ENCODE measurements at regions not wholly inside any gene's neighbourhood (a gene's known extent, or its start where the extent isn't known, plus 50 kb on each side); places are given as distances from the start of the nearest gene placed in this dataset.

DNA sequence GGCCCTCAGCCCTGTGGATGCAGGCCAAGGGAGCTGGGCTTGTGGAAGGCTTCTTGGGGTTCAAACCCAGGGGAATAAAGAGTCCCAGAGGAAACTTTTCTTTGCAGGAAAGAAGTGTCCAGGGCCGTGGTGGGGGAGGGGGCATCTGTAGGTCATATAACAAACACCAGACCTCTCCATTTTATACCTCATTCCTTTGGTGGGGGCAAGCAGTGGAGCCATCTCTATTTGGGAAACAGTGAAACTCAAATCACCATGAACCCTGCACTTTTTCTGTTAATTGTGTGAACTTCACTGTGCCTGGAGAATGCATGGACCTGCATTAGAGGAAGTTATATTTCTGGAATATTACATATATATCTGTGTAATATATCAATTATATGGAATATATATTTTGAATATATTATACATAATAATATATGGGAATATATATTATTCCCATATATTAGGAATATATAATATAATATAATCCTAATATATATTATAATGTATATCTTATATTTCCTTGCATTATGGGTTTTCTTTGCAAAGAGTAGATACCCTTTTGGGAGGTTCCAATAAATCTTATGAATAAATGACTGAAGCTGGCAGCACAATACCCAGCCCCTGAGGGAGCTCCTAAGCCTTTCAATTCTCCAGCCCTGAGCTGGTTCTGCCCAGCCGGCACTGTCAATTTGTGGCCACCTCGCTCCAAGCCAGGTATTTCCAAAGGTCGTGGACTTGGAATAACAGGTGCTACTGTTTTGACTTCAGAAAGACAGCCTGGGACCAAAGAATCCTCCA is 97.7 kb upstream of the PKDCC start:
- Histone ChIP-seq H3K36me3 (ENCODE audit: control insufficient read depth in 2 of 3, insufficient read depth in 3 of 3, low read length in 3 of 3) (no peaks in the 10 kb centered on the region), H3K4me1 (ENCODE audit: control insufficient read depth in 2 of 2, insufficient read depth in 2 of 2, low read length in 2 of 2) (no peaks in the 10 kb centered on the region), H3K9me3 (ENCODE audit: control insufficient read depth in 2 of 3, low read length in 3 of 3) (no peaks in the 10 kb centered on the region), H3K4me3 (ENCODE audit: low read length) (no peak overlapping the region), H3K27ac (ENCODE audit: low read depth, low read length) (no peak overlapping the region), H3K27me3 (ENCODE audit: control insufficient read depth in 2 of 2, insufficient read depth in 2 of 2, low read length in 2 of 2) (no peaks in the 10 kb centered on the region)
- CTCF ChIA-PET, result no interaction called here
- H3K4me1 Mint-ChIP-seq, result peaks cover 0 to 7% (median 0%) of the 10 kb centered on the region in 7 donors
- DNase-seq (no peak), ATAC-seq (no peak)
- H3K9me3 Mint-ChIP-seq, result no peaks in the 10 kb centered on the region
- no peaks in the 10 kb centered on the region for H3K36me3 Mint-ChIP-seq
- no peak overlapping the region for H3K27ac Mint-ChIP-seq
- no peak overlapping the region for H3K4me3 Mint-ChIP-seq
- intact Hi-C loops (cut with micrococcal nuclease), result no loop called here
- POLR2A ChIA-PET, result no interaction called here
- peaks cover 0 to 13% (median 5%) of the 10 kb centered on the region in 5 donors for H3K27me3 Mint-ChIP-seq

- CTCF ChIA-PET, result interaction anchor here (0.7 kb wide), 1 partner anchor 13 kb away, joined by 5 read pairs; no protein-coding TSS in a partner anchor
These were observed 97.2 kb upstream of the PKDCC start for GRCh38 chr2:41950666-41950960.

DNA sequence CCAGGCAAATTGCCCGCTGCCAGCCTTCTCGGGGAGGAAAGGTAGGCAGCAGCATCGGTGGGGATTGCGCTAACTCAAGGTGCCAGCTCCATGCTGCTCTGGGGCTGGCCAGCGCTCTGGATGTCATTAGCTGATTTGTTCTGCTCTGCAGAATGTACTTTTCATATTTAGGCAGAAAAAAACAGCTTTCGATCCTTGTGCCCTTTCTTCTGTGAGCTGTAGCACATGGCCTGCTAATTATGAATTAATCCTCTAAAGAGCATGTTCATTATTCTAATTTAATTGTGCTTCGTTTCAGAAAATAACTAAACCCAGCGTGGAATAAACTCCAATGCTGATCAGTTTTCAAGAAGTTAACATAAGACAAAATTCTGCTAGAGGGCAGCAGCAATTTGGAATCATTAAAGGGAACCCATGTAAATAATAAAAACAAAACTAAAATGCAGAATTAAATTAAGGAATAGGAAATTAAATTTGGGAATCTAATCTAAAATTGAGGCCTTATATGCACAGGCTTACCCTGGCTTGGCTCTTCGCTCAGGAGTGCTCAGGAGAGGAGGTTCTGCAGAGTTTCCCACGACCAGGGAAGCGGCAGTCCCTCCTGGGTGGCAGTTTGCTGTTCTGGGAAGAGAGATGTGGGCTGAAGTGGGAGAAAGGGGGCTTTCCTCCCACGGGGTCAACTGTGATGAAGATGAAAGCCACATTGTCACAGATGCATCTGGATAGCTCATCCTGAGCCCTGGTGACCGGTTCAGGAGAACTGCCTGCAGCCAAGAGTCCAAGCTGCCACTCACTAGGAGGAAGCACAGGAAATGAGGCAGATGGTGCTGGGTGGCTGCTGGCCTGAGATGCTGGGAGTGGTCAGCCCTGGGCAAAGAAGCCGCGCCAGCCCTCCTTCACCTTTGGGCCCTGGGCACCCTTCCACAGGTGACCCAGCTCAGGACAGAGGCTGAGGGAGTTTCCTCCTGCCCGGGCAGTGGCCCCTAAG is 93.2 kb upstream of the PKDCC start:
- ATAC-seq (no peak), DNase-seq (no peak)
- ChIA-PET CTCF (no interaction called here), POLR2A (no interaction called here)
- no peaks in the 10 kb centered on the region for H3K36me3 Mint-ChIP-seq
- Histone ChIP-seq H3K27me3 (ENCODE audit: control insufficient read depth in 2 of 2, insufficient read depth in 2 of 2, low read length in 2 of 2) (no peaks in the 10 kb centered on the region), H3K4me3 (ENCODE audit: low read length) (no peak overlapping the region), H3K27ac (ENCODE audit: low read depth, low read length) (no peak overlapping the region), H3K36me3 (ENCODE audit: control insufficient read depth in 2 of 3, insufficient read depth in 3 of 3, low read length in 3 of 3) (no peaks in the 10 kb centered on the region), H3K9me3 (ENCODE audit: control insufficient read depth in 2 of 3, low read length in 3 of 3) (no peaks in the 10 kb centered on the region), H3K4me1 (ENCODE audit: control insufficient read depth in 2 of 2, insufficient read depth in 2 of 2, low read length in 2 of 2) (no peaks in the 10 kb centered on the region)
- intact Hi-C loops (cut with micrococcal nuclease), result no loop called here
- no peak overlapping the region for H3K27ac Mint-ChIP-seq
- H3K4me3 Mint-ChIP-seq, result no peak overlapping the region
- H3K27me3 Mint-ChIP-seq, result peaks cover 0 to 16% (median 6%) of the 10 kb centered on the region in 5 donors
- no peaks in the 10 kb centered on the region for H3K9me3 Mint-ChIP-seq
- H3K4me1 Mint-ChIP-seq, result peaks cover 0 to 9% (median 0%) of the 10 kb centered on the region in 7 donors

More at GRCh38 chr2:41950666-41950960, 97.2 kb upstream of the PKDCC start:
- no peaks in the 10 kb centered on the region for H3K27me3 ChIP-seq (ENCODE audit: control insufficient read depth in 2 of 2, insufficient read depth in 2 of 2, low read length in 2 of 2)
- H3K4me3 ChIP-seq (ENCODE audit: low read length), result no peak overlapping the region
- H3K4me3 Mint-ChIP-seq, result no peak overlapping the region
- no peaks in the 10 kb centered on the region for H3K36me3 Mint-ChIP-seq
- POLR2A ChIA-PET, result no interaction called here
- intact Hi-C loops (cut with micrococcal nuclease), result no loop called here
- no peaks in the 10 kb centered on the region for H3K4me1 ChIP-seq (ENCODE audit: control insufficient read depth in 2 of 2, insufficient read depth in 2 of 2, low read length in 2 of 2)
- H3K36me3 ChIP-seq (ENCODE audit: control insufficient read depth in 2 of 3, insufficient read depth in 3 of 3, low read length in 3 of 3), result no peaks in the 10 kb centered on the region
- DNase-seq, result no peak
- peaks cover 0 to 13% (median 5%) of the 10 kb centered on the region in 5 donors for H3K27me3 Mint-ChIP-seq
- ATAC-seq, result no peak
- H3K9me3 Mint-ChIP-seq, result no peaks in the 10 kb centered on the region
- peaks cover 0 to 9% (median 0%) of the 10 kb centered on the region in 7 donors for H3K4me1 Mint-ChIP-seq
- H3K9me3 ChIP-seq (ENCODE audit: control insufficient read depth in 2 of 3, low read length in 3 of 3), result no peaks in the 10 kb centered on the region
- H3K27ac Mint-ChIP-seq, result no peak overlapping the region
- no peak overlapping the region for H3K27ac ChIP-seq (ENCODE audit: low read depth, low read length)

GRCh38 chr2:41955316-41956043 is 92.3 kb upstream of the PKDCC start:
- H3K4me3 ChIP-seq (ENCODE audit: low read length), result no peak overlapping the region
- no peaks in the 10 kb centered on the region for H3K36me3 Mint-ChIP-seq
- intact Hi-C loops (cut with micrococcal nuclease), result no loop called here
- no peaks in the 10 kb centered on the region for H3K27me3 ChIP-seq (ENCODE audit: control insufficient read depth in 2 of 2, insufficient read depth in 2 of 2, low read length in 2 of 2)
- no peak for ATAC-seq
- H3K36me3 ChIP-seq (ENCODE audit: control insufficient read depth in 2 of 3, insufficient read depth in 3 of 3, low read length in 3 of 3), result no peaks in the 10 kb centered on the region
- H3K9me3 Mint-ChIP-seq, result no peaks in the 10 kb centered on the region
- H3K27ac Mint-ChIP-seq, result no peak overlapping the region
- peaks cover 0 to 22% (median 11%) of the 10 kb centered on the region in 5 donors for H3K27me3 Mint-ChIP-seq
- POLR2A ChIA-PET, result no interaction called here
- peaks cover 0 to 9% (median 0%) of the 10 kb centered on the region in 7 donors for H3K4me1 Mint-ChIP-seq
- H3K4me3 Mint-ChIP-seq, result no peak overlapping the region
- no peaks in the 10 kb centered on the region for H3K9me3 ChIP-seq (ENCODE audit: control insufficient read depth in 2 of 3, low read length in 3 of 3)
- DNase-seq, result no peak
- CTCF ChIA-PET, result interaction anchor here (0.6 kb wide), 1 partner anchor 12 kb away, joined by 3 read pairs; no protein-coding TSS in a partner anchor
- H3K27ac ChIP-seq (ENCODE audit: low read depth, low read length), result no peak overlapping the region
- no peaks in the 10 kb centered on the region for H3K4me1 ChIP-seq (ENCODE audit: control insufficient read depth in 2 of 2, insufficient read depth in 2 of 2, low read length in 2 of 2)

DNA sequence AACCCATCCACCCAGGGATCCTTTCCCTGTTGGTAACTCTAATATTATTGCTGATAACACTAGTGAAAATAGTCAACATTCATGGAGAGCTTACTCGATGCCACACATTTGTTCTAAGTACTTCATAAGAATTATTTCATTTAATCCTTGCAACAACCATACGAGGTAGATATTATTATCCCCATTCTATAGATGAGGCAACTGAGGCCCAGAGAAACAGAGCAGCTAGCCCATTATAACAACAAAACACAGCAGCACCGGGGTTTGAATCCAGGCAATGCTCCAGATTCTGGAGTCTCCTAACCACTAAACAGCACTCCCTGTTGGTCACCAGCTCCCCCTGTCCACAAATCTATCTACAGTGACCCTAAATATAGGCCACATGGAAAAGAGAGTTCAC is 90.4 kb upstream of the PKDCC start:
- peaks cover 0 to 25% (median 14%) of the 10 kb centered on the region in 5 donors for H3K27me3 Mint-ChIP-seq

GRCh38 chr2:41958251-41958650 is 89.6 kb upstream of the PKDCC start:
- Histone ChIP-seq H3K36me3 (ENCODE audit: control insufficient read depth in 2 of 3, insufficient read depth in 3 of 3, low read length in 3 of 3) (no peaks in the 10 kb centered on the region), H3K4me1 (ENCODE audit: control insufficient read depth in 2 of 2, insufficient read depth in 2 of 2, low read length in 2 of 2) (no peaks in the 10 kb centered on the region), H3K27ac (ENCODE audit: low read depth, low read length) (no peak overlapping the region), H3K4me3 (ENCODE audit: low read length) (no peak overlapping the region), H3K9me3 (ENCODE audit: control insufficient read depth in 2 of 3, low read length in 3 of 3) (no peaks in the 10 kb centered on the region), H3K27me3 (ENCODE audit: control insufficient read depth in 2 of 2, insufficient read depth in 2 of 2, low read length in 2 of 2) (no peaks in the 10 kb centered on the region)
- Mint-ChIP-seq H3K27me3 (peaks cover 0 to 25% (median 14%) of the 10 kb centered on the region in 5 donors), H3K9me3 (no peaks in the 10 kb centered on the region), H3K27ac (no peak overlapping the region), H3K4me1 (peaks cover 0 to 5% (median 0%) of the 10 kb centered on the region in 7 donors), H3K4me3 (no peak overlapping the region), H3K36me3 (no peaks in the 10 kb centered on the region)
- intact Hi-C loops (cut with micrococcal nuclease), result no loop called here
- ChIA-PET POLR2A (no interaction called here), CTCF (no interaction called here)
- ATAC-seq (no peak), DNase-seq (no peak)

More for the DNA sequence above, 90.4 kb upstream of the PKDCC start:
- no peaks in the 10 kb centered on the region for H3K36me3 Mint-ChIP-seq
- Histone ChIP-seq H3K36me3 (ENCODE audit: control insufficient read depth in 2 of 3, insufficient read depth in 3 of 3, low read length in 3 of 3) (no peaks in the 10 kb centered on the region), H3K4me3 (ENCODE audit: low read length) (no peak overlapping the region), H3K4me1 (ENCODE audit: control insufficient read depth in 2 of 2, insufficient read depth in 2 of 2, low read length in 2 of 2) (no peaks in the 10 kb centered on the region), H3K9me3 (ENCODE audit: control insufficient read depth in 2 of 3, low read length in 3 of 3) (no peaks in the 10 kb centered on the region), H3K27ac (ENCODE audit: low read depth, low read length) (no peak overlapping the region), H3K27me3 (ENCODE audit: control insufficient read depth in 2 of 2, insufficient read depth in 2 of 2, low read length in 2 of 2) (no peaks in the 10 kb centered on the region)
- POLR2A ChIA-PET, result no interaction called here
- DNase-seq (no peak), ATAC-seq (no peak)
- H3K27ac Mint-ChIP-seq, result no peak overlapping the region
- no peaks in the 10 kb centered on the region for H3K9me3 Mint-ChIP-seq
- peaks cover 0 to 9% (median 0%) of the 10 kb centered on the region in 7 donors for H3K4me1 Mint-ChIP-seq
- no peak overlapping the region for H3K4me3 Mint-ChIP-seq
- intact Hi-C loops (cut with micrococcal nuclease), result no loop called here
- CTCF ChIA-PET, result no interaction called here
